ENCODE measurements at regions not wholly inside any gene's neighbourhood (a gene's known extent, or its start where the extent isn't known, plus 50 kb on each side); places are given as distances from the start of the nearest gene placed in this dataset.

GRCh38 chr17:53932386-53932785, 109.7 kb downstream of the KIF2B start:
- H3K27me3 ChIP-seq, result no peaks in the 10 kb centered on the region
- no peak overlapping the region for H3K27ac ChIP-seq
- TF ChIP-seq, protein P1, sequence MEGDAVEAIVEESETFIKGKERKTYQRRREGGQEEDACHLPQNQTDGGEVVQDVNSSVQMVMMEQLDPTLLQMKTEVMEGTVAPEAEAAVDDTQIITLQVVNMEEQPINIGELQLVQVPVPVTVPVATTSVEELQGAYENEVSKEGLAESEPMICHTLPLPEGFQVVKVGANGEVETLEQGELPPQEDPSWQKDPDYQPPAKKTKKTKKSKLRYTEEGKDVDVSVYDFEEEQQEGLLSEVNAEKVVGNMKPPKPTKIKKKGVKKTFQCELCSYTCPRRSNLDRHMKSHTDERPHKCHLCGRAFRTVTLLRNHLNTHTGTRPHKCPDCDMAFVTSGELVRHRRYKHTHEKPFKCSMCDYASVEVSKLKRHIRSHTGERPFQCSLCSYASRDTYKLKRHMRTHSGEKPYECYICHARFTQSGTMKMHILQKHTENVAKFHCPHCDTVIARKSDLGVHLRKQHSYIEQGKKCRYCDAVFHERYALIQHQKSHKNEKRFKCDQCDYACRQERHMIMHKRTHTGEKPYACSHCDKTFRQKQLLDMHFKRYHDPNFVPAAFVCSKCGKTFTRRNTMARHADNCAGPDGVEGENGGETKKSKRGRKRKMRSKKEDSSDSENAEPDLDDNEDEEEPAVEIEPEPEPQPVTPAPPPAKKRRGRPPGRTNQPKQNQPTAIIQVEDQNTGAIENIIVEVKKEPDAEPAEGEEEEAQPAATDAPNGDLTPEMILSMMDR (IDR thresholded peaks at IDR 0.05), result no peak
- TF ChIP-seq POLR2AphosphoS5 (IDR thresholded peaks at IDR 0.05), result no peak
- no peak for TF ChIP-seq POLR2A (IDR thresholded peaks at IDR 0.05)
- no peaks in the 10 kb centered on the region for H3K9me3 ChIP-seq
- DNase-seq (ENCODE audit: low spot score in 2 of 2), result no peak
- no peaks in the 10 kb centered on the region for H3K4me1 ChIP-seq
- intact Hi-C loops (cut with DNase I; ENCODE audit: low total_unique reads), result no loop called here
- no peak overlapping the region for H3K4me3 ChIP-seq
- no peaks in the 10 kb centered on the region for H3K36me3 ChIP-seq

GRCh38 chr17:53934931-53935330, 112.2 kb downstream of the KIF2B start:
- H3K4me3 ChIP-seq, result no peak overlapping the region
- TF ChIP-seq POLR2A (IDR thresholded peaks at IDR 0.05), result no peak
- TF ChIP-seq POLR2AphosphoS5 (IDR thresholded peaks at IDR 0.05), result no peak
- H3K27ac ChIP-seq, result no peak overlapping the region
- H3K36me3 ChIP-seq, result no peaks in the 10 kb centered on the region
- H3K9me3 ChIP-seq, result no peaks in the 10 kb centered on the region
- intact Hi-C loops (cut with DNase I; ENCODE audit: low total_unique reads), result no loop called here
- no peaks in the 10 kb centered on the region for H3K27me3 ChIP-seq
- no peaks in the 10 kb centered on the region for H3K4me1 ChIP-seq
- DNase-seq (ENCODE audit: low spot score in 2 of 2), result no peak

GRCh38 chr17:53941231-53941630, 118.5 kb downstream of the KIF2B start:
- Histone ChIP-seq H3K27me3 (no peaks in the 10 kb centered on the region), H3K27ac (no peak overlapping the region), H3K36me3 (no peaks in the 10 kb centered on the region), H3K4me1 (no peaks in the 10 kb centered on the region), H3K4me3 (no peak overlapping the region), H3K9me3 (no peaks in the 10 kb centered on the region)
- no peak for DNase-seq (ENCODE audit: low spot score in 2 of 2)
- TF ChIP-seq POLR2A (IDR thresholded peaks at IDR 0.05) (no peak), POLR2AphosphoS5 (IDR thresholded peaks at IDR 0.05) (no peak)
- TF ChIP-seq, protein P1 (IDR thresholded peaks at IDR 0.05), result no peak
- intact Hi-C loops (cut with DNase I; ENCODE audit: low total_unique reads), result loop anchor here (10.0 kb wide), 1 partner anchor 1146 kb away; no protein-coding TSS in a partner anchor

- TF ChIP-seq POLR2A (IDR thresholded peaks at IDR 0.05) (no peak), POLR2AphosphoS5 (IDR thresholded peaks at IDR 0.05) (no peak)
- TF ChIP-seq, protein P1 (IDR thresholded peaks at IDR 0.05), result no peak
- H3K9me3 ChIP-seq, result no peaks in the 10 kb centered on the region
- H3K27me3 ChIP-seq, result no peaks in the 10 kb centered on the region
- intact Hi-C loops (cut with DNase I; ENCODE audit: low total_unique reads), result loop anchor here (10.0 kb wide), 1 partner anchor 1148 kb away; no protein-coding TSS in a partner anchor
- H3K27ac ChIP-seq, result no peak overlapping the region
- H3K36me3 ChIP-seq, result no peaks in the 10 kb centered on the region
- no peaks in the 10 kb centered on the region for H3K4me1 ChIP-seq
- no peak overlapping the region for H3K4me3 ChIP-seq
- DNase-seq (ENCODE audit: low spot score in 2 of 2), result no peak
These were observed 119.7 kb downstream of the KIF2B start for GRCh38 chr17:53942436-53942835.

- TF ChIP-seq POLR2AphosphoS5 (IDR thresholded peaks at IDR 0.05) (no peak), POLR2A (IDR thresholded peaks at IDR 0.05) (no peak)
- TF ChIP-seq, protein P1 (IDR thresholded peaks at IDR 0.05), result no peak
- no peaks in the 10 kb centered on the region for H3K4me1 ChIP-seq
- no peaks in the 10 kb centered on the region for H3K36me3 ChIP-seq
- no peaks in the 10 kb centered on the region for H3K9me3 ChIP-seq
- H3K27me3 ChIP-seq, result no peaks in the 10 kb centered on the region
- intact Hi-C loops (cut with DNase I; ENCODE audit: low total_unique reads), result loop anchor here (10.0 kb wide), 1 partner anchor 1148 kb away; no protein-coding TSS in a partner anchor
- no peak overlapping the region for H3K4me3 ChIP-seq
- H3K27ac ChIP-seq, result no peak overlapping the region
- no peak for DNase-seq (ENCODE audit: low spot score in 2 of 2)
These were observed 120.2 kb downstream of the KIF2B start for GRCh38 chr17:53942898-53943297.

- H3K27me3 ChIP-seq, result no peaks in the 10 kb centered on the region
- no peak for DNase-seq (ENCODE audit: low spot score in 2 of 2)
- peaks cover 10 to 25% of the 10 kb centered on the region in 2 donors for H3K9me3 ChIP-seq
- H3K27ac ChIP-seq, result no peak overlapping the region
- H3K4me3 ChIP-seq, result no peak overlapping the region
- no peaks in the 10 kb centered on the region for H3K36me3 ChIP-seq
- H3K4me1 ChIP-seq, result no peaks in the 10 kb centered on the region
- TF ChIP-seq POLR2AphosphoS5 (IDR thresholded peaks at IDR 0.05), result no peak
- no peak for TF ChIP-seq POLR2A (IDR thresholded peaks at IDR 0.05)
- TF ChIP-seq, protein P1 (IDR thresholded peaks at IDR 0.05), result no peak
- intact Hi-C loops (cut with DNase I; ENCODE audit: low total_unique reads), result loop anchor here (10.0 kb wide), 1 partner anchor 1154 kb away; no protein-coding TSS in a partner anchor
These were observed 125.6 kb downstream of the KIF2B start for GRCh38 chr17:53948323-53948722.
